ENCODE measurements at regions not wholly inside any gene's neighbourhood (a gene's known extent, or its start where the extent isn't known, plus 50 kb on each side); places are given as distances from the start of the nearest gene placed in this dataset.
"Not testable (repeated sequence)": the region's sequence is repeated elsewhere in the genome, so short reads cannot be mapped to it uniquely, and the experiment has no call there.

GRCh38 chr6:94557207-94557606, 1020.1 kb upstream of the MANEA start:
- not testable (repeated sequence) for TF ChIP-seq EP300 (IDR thresholded peaks at IDR 0.05); POLR2A (IDR thresholded peaks at IDR 0.05; ENCODE audit: low read depth)
